Neuronal stem cell (in vitro differentiated cells): ENCODE measurements at regions not wholly inside any gene's neighbourhood (a gene's known extent, or its start where the extent isn't known, plus 50 kb on each side); places are given as distances from the start of the nearest gene placed in this dataset.

Experiments
- DNase-seq: peaks from one replicate; pipeline ENCODE4 v3.0.0-alpha.2; 2013; ENCODE audit warnings: low spot score
- H2AFZ ChIP-seq: one replicate; pipeline ENCODE4 v1.6.1; 2013; ENCODE audit warnings: mild to moderate bottlenecking, low read length, inconsistent platforms
- H2AK5ac ChIP-seq: 2 replicates; pipeline ENCODE4 v1.6.1; 2013; ENCODE audit warnings: low read depth, mild to moderate bottlenecking, inconsistent platforms, low read length, moderate library complexity, mixed read lengths
- H2BK120ac ChIP-seq: 2 replicates; pipeline ENCODE4 v1.6.1; 2013; ENCODE audit warnings: low read depth, mild to moderate bottlenecking, inconsistent platforms, low read length, moderate library complexity, mixed read lengths
- H2BK12ac ChIP-seq: one replicate; pipeline ENCODE4 v1.6.1; 2013; ENCODE audit warnings: low read length, inconsistent platforms
- H2BK15ac ChIP-seq: 2 replicates; pipeline ENCODE4 v1.6.1; 2013; ENCODE audit warnings: mild to moderate bottlenecking, low read length, inconsistent platforms, mixed read lengths
- H2BK5ac ChIP-seq: one replicate; pipeline ENCODE4 v1.6.1; 2013; ENCODE audit warnings: inconsistent platforms, mild to moderate bottlenecking, low read length, moderate library complexity
- H3K14ac ChIP-seq: one replicate; pipeline ENCODE4 v1.6.1; 2013; ENCODE audit warnings: low read length, inconsistent platforms
- H3K18ac ChIP-seq: 2 replicates; pipeline ENCODE4 v1.6.1; 2013; ENCODE audit warnings: low read length, inconsistent platforms
- H3K23ac ChIP-seq: 2 replicates; pipeline ENCODE4 v1.6.1; 2013; ENCODE audit warnings: low read depth, mild to moderate bottlenecking, mixed read lengths, low read length, inconsistent platforms; ENCODE audit not compliant: poor library complexity
- H3K27ac ChIP-seq: replicated peaks from 3 replicates; pipeline ENCODE4 v1.5.1; 2013; ENCODE audit warnings: low read length, inconsistent platforms
- H3K27me3 ChIP-seq, 3 experiments: 2 replicates each; pipeline ENCODE4 v1.6.1; 2013; ENCODE audit warnings: low read length in 3 of 3, mild to moderate bottlenecking in 2 of 3, inconsistent platforms in 1 of 3, low read depth in 1 of 3, mixed read lengths in 1 of 3, moderate library complexity in 1 of 3; ENCODE audit not compliant: control insufficient read depth in 3 of 3, insufficient read depth in 3 of 3
- H3K36me3 ChIP-seq, 2 donors: replicated peaks in 1 of 2; 2 replicates each; pipeline ENCODE4 v1.6.1; 2013; ENCODE audit warnings: low read length in 2 of 2; ENCODE audit not compliant: control insufficient read depth in 2 of 2, insufficient read depth in 2 of 2
- H3K4ac ChIP-seq: 2 replicates; pipeline ENCODE4 v1.6.1; 2013; ENCODE audit warnings: inconsistent platforms, mild to moderate bottlenecking, low read length, moderate library complexity
- H3K4me1 ChIP-seq, 2 donors: 1 replicate in 1 of 2; 2 replicates in 1 of 2; pipeline ENCODE4 v1.6.1; 2013; ENCODE audit warnings: low read length in 2 of 2, low read depth in 1 of 2; ENCODE audit not compliant: control insufficient read depth in 2 of 2, insufficient read depth in 1 of 2
- H3K4me2 ChIP-seq: one replicate; pipeline ENCODE4 v1.6.1; 2013; ENCODE audit warnings: mild to moderate bottlenecking, low read length, inconsistent platforms; ENCODE audit not compliant: insufficient read depth, poor library complexity, severe bottlenecking
- H3K4me3 ChIP-seq, 2 donors: 2 replicates each; pipeline ENCODE4 v1.5.1; 2013; ENCODE audit warnings: low read length in 2 of 2, mild to moderate bottlenecking in 2 of 2, inconsistent platforms in 1 of 2, moderate library complexity in 1 of 2
- H3K79me1 ChIP-seq: one replicate; pipeline ENCODE4 v1.6.1; 2013; ENCODE audit warnings: low read depth, mild to moderate bottlenecking, inconsistent platforms, low read length, moderate library complexity
- H3K9ac ChIP-seq: one replicate; pipeline ENCODE4 v1.6.1; 2013; ENCODE audit warnings: mild to moderate bottlenecking, low read depth, low read length, inconsistent platforms; ENCODE audit not compliant: poor library complexity
- H3K9me3 ChIP-seq, 2 donors: replicated peaks in 1 of 2; 2 replicates each; pipeline versions ENCODE3 to v1.6.1; 2013; ENCODE audit warnings: low read length in 2 of 2, mild to moderate bottlenecking in 2 of 2, inconsistent platforms in 1 of 2, low read depth in 1 of 2, mixed read lengths in 1 of 2, moderate library complexity in 1 of 2; ENCODE audit not compliant: control insufficient read depth in 2 of 2, insufficient read depth in 1 of 2
- H4K8ac ChIP-seq: one replicate; pipeline ENCODE4 v1.6.1; 2013; ENCODE audit warnings: low read depth, mild to moderate bottlenecking, inconsistent platforms, low read length, moderate library complexity
- H4K91ac ChIP-seq: one replicate; pipeline ENCODE4 v1.6.1; 2013; ENCODE audit warnings: low read length, low read depth, mild to moderate bottlenecking, inconsistent platforms; ENCODE audit not compliant: poor library complexity
- WGBS, 2 donors: extraction: QIAGEN DNeasy Blood & Tissue Kit; methylation state at CpG; one replicate each; pipeline ENCODE4 v1.1.7; 2013; ENCODE audit warnings: missing lambda C conversion rate in 2 of 2, mixed read lengths in 1 of 2; ENCODE audit not compliant: insufficient read length in 2 of 2, insufficient replicate concordance in 1 of 2; ENCODE audit errors: extremely low coverage in 2 of 2; 5-methylcytosine and 5-hydroxymethylcytosine counted together

GRCh38 chr12:116403546-116403945 lies 126.1 kb upstream of the MED13L start:
- WGBS, 2 donors = no CpG with 5 or more reads among the region's 3 CpGs
- H2AK5ac ChIP-seq = no peak overlapping the region
- H2BK120ac ChIP-seq = no peak overlapping the region
- H3K9me3 ChIP-seq = peaks cover 0 to 2% of the 10 kb centered on the region in 2 donors
- H3K4me3 ChIP-seq = no peak overlapping the region
- no peak overlapping the region for H2BK5ac ChIP-seq
- H3K4ac ChIP-seq = no peak overlapping the region
- H3K4me1 ChIP-seq = no peaks in the 10 kb centered on the region
- H3K18ac ChIP-seq = no peak overlapping the region
- no peak overlapping the region for H2AFZ ChIP-seq
- H4K8ac ChIP-seq = no peak overlapping the region
- no peak overlapping the region for H3K14ac ChIP-seq
- no peak overlapping the region for H3K9ac ChIP-seq
- DNase-seq = no peak
- H2BK12ac ChIP-seq = no peak overlapping the region
- H3K79me1 ChIP-seq = no peaks in the 10 kb centered on the region
- no peaks in the 10 kb centered on the region for H3K36me3 ChIP-seq
- no peak overlapping the region for H3K23ac ChIP-seq
- H3K27me3 ChIP-seq = no peaks in the 10 kb centered on the region
- H3K27ac ChIP-seq = no peak overlapping the region
- H3K4me2 ChIP-seq = no peak overlapping the region
- H2BK15ac ChIP-seq = no peak overlapping the region
- H4K91ac ChIP-seq = no peak overlapping the region

GRCh38 chr12:116404247-116404646 lies 126.8 kb upstream of the MED13L start:
- Histone ChIP-seq H2AFZ (no peak overlapping the region), H3K18ac (no peak overlapping the region), H2BK15ac (no peak overlapping the region), H3K4me1 (no peaks in the 10 kb centered on the region), H3K27me3 (peaks cover 0 to 3% (median 0%) of the 10 kb centered on the region in 3 experiments), H4K8ac (no peak overlapping the region), H2BK120ac (no peak overlapping the region), H3K9ac (no peak overlapping the region), H3K27ac (no peak overlapping the region), H3K36me3 (no peaks in the 10 kb centered on the region), H2BK5ac (no peak overlapping the region), H2AK5ac (no peak overlapping the region), H3K4ac (no peak overlapping the region), H3K9me3 (peaks cover 0 to 2% of the 10 kb centered on the region in 2 donors), H3K4me3 (no peak overlapping the region), H2BK12ac (no peak overlapping the region), H3K23ac (no peak overlapping the region), H3K79me1 (no peaks in the 10 kb centered on the region), H3K14ac (no peak overlapping the region), H4K91ac (no peak overlapping the region), H3K4me2 (no peak overlapping the region)
- no peak for DNase-seq
- no CpG with 5 or more reads among the region's 14 CpGs for WGBS, 2 donors

GRCh38 chr12:116404913-116405611 lies 127.6 kb upstream of the MED13L start:
- no peak overlapping the region for H3K14ac ChIP-seq
- H3K9me3 ChIP-seq = no peaks in the 10 kb centered on the region
- H2BK5ac ChIP-seq = no peak overlapping the region
- H3K18ac ChIP-seq = no peak overlapping the region
- H3K27me3 ChIP-seq = peaks cover 0 to 3% (median 0%) of the 10 kb centered on the region in 3 experiments
- H3K27ac ChIP-seq = no peak overlapping the region
- no peak overlapping the region for H2BK120ac ChIP-seq
- no peak overlapping the region for H2BK12ac ChIP-seq
- no peak overlapping the region for H2AK5ac ChIP-seq
- H4K91ac ChIP-seq = no peak overlapping the region
- H3K79me1 ChIP-seq = no peaks in the 10 kb centered on the region
- no peak overlapping the region for H2AFZ ChIP-seq
- H3K23ac ChIP-seq = no peak overlapping the region
- H3K36me3 ChIP-seq = no peaks in the 10 kb centered on the region
- H3K9ac ChIP-seq = no peak overlapping the region
- no peak overlapping the region for H3K4me2 ChIP-seq
- no peak overlapping the region for H2BK15ac ChIP-seq
- no peak overlapping the region for H3K4me3 ChIP-seq
- H3K4me1 ChIP-seq = no peaks in the 10 kb centered on the region
- H4K8ac ChIP-seq = no peak overlapping the region
- no peak for DNase-seq
- WGBS, 2 donors = no CpG with 5 or more reads among the region's 6 CpGs
- no peak overlapping the region for H3K4ac ChIP-seq

DNA sequence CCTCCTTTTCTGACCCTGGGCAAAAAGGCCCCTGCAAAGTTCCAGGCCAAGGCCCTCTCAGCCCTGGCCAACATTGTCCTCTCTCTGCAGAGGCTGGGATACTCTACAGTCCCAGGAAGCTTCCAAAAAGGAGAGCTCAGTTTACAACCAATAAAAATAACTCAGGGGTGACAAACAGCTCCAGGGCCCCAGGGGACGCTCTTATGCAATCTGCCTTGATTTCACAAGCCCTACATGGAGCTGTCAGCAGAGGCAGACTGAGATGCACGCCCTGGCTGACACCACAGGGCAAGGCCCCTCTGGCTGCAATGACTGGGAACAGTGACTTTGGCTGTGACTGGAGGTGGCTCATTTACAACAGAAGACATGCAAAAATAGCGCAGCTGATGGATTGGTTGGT lies 129.0 kb upstream of the MED13L start:
- no peak overlapping the region for H2BK12ac ChIP-seq
- WGBS, 2 donors = no CpG with 5 or more reads among the region's 3 CpGs
- no peaks in the 10 kb centered on the region for H3K36me3 ChIP-seq
- no peak overlapping the region for H3K27ac ChIP-seq
- H4K8ac ChIP-seq = no peak overlapping the region
- no peak overlapping the region for H2BK120ac ChIP-seq
- no peak overlapping the region for H3K4me3 ChIP-seq
- peaks cover 0 to 3% (median 0%) of the 10 kb centered on the region in 3 experiments for H3K27me3 ChIP-seq
- no peak overlapping the region for H3K14ac ChIP-seq
- H3K9me3 ChIP-seq = no peaks in the 10 kb centered on the region
- no peaks in the 10 kb centered on the region for H3K79me1 ChIP-seq
- DNase-seq = no peak
- H3K4me1 ChIP-seq = no peaks in the 10 kb centered on the region
- no peak overlapping the region for H2BK5ac ChIP-seq
- H3K4me2 ChIP-seq = no peak overlapping the region
- H4K91ac ChIP-seq = no peak overlapping the region
- no peak overlapping the region for H3K4ac ChIP-seq
- no peak overlapping the region for H3K9ac ChIP-seq
- H3K18ac ChIP-seq = no peak overlapping the region
- H2BK15ac ChIP-seq = no peak overlapping the region
- H2AK5ac ChIP-seq = no peak overlapping the region
- H2AFZ ChIP-seq = no peak overlapping the region
- H3K23ac ChIP-seq = no peak overlapping the region
